ENCODE measurements at regions not wholly inside any gene's neighbourhood (a gene's known extent, or its start where the extent isn't known, plus 50 kb on each side); places are given as distances from the start of the nearest gene placed in this dataset.

- H3F3A ChIP-seq (ENCODE audit: insufficient read depth, low read length): no peaks in the 10 kb centered on the region
- H3K9ac ChIP-seq (ENCODE audit: low read length): no peak overlapping the region
- H2AFZ ChIP-seq (ENCODE audit: low read length): no peak overlapping the region
- peaks cover 92% of the 10 kb centered on the region for H3K27me3 ChIP-seq (replicated peaks; ENCODE audit: insufficient read depth, low read length)
- no peaks in the 10 kb centered on the region for H3K79me2 ChIP-seq (ENCODE audit: low read length)
- H3K27ac ChIP-seq (ENCODE audit: low read length): no peak overlapping the region
- TF ChIP-seq CTCF (IDR thresholded peaks at IDR 0.05; ENCODE audit: low read length) (no peak), EZH2 (optimal IDR thresholded peaks at IDR 0.05; ENCODE audit: low read depth, low read length) (no peak), EZH2phosphoT487 (IDR thresholded peaks at IDR 0.05; ENCODE audit: low read length) (no peak)
- H3K9me3 ChIP-seq (replicated peaks; ENCODE audit: insufficient read depth, low read length): no peaks in the 10 kb centered on the region
- no peak for DNase-seq
- H3K4me1 ChIP-seq (ENCODE audit: low read length): no peaks in the 10 kb centered on the region
- H3K36me3 ChIP-seq (replicated peaks; ENCODE audit: insufficient read depth, low read length): no peaks in the 10 kb centered on the region
- no peak overlapping the region for H3K4me3 ChIP-seq (ENCODE audit: low read length)
- no peaks in the 10 kb centered on the region for H4K20me1 ChIP-seq (ENCODE audit: insufficient read depth, low read length)
- H3K4me2 ChIP-seq (ENCODE audit: low read depth, low read length): no peak overlapping the region
- no peaks in the 10 kb centered on the region for H3K9me2 ChIP-seq (replicated peaks; ENCODE audit: insufficient read depth, low read length)
Observed at GRCh38 chr20:50320901-50321796, 130.5 kb downstream of the CEBPB start.

GRCh38 chr20:50321797-50322480 lies 131.3 kb downstream of the CEBPB start:
- Histone ChIP-seq H3K36me3 (replicated peaks; ENCODE audit: insufficient read depth, low read length) (no peaks in the 10 kb centered on the region), H4K20me1 (ENCODE audit: insufficient read depth, low read length) (no peaks in the 10 kb centered on the region), H3K9me3 (replicated peaks; ENCODE audit: insufficient read depth, low read length) (no peaks in the 10 kb centered on the region), H2AFZ (ENCODE audit: low read length) (no peak overlapping the region), H3K27me3 (replicated peaks; ENCODE audit: insufficient read depth, low read length) (peaks cover 90% of the 10 kb centered on the region), H3K79me2 (ENCODE audit: low read length) (no peaks in the 10 kb centered on the region), H3K4me2 (ENCODE audit: low read depth, low read length) (no peak overlapping the region), H3K9me2 (replicated peaks; ENCODE audit: insufficient read depth, low read length) (no peaks in the 10 kb centered on the region), H3K9ac (ENCODE audit: low read length) (no peak overlapping the region), H3F3A (ENCODE audit: insufficient read depth, low read length) (no peaks in the 10 kb centered on the region), H3K4me3 (ENCODE audit: low read length) (no peak overlapping the region), H3K4me1 (ENCODE audit: low read length) (no peaks in the 10 kb centered on the region), H3K27ac (ENCODE audit: low read length) (no peak overlapping the region)
- no peak for TF ChIP-seq CTCF (IDR thresholded peaks at IDR 0.05; ENCODE audit: low read length)
- TF ChIP-seq EZH2phosphoT487 (IDR thresholded peaks at IDR 0.05; ENCODE audit: low read length): no peak
- no peak for TF ChIP-seq EZH2 (optimal IDR thresholded peaks at IDR 0.05; ENCODE audit: low read depth, low read length)
- DNase-seq: no peak

GRCh38 chr20:50322703-50323131 lies 132.1 kb downstream of the CEBPB start:
- Histone ChIP-seq H3K4me3 (ENCODE audit: low read length) (no peak overlapping the region), H3F3A (ENCODE audit: insufficient read depth, low read length) (no peaks in the 10 kb centered on the region), H3K9me2 (replicated peaks; ENCODE audit: insufficient read depth, low read length) (no peaks in the 10 kb centered on the region), H3K79me2 (ENCODE audit: low read length) (no peaks in the 10 kb centered on the region), H3K4me2 (ENCODE audit: low read depth, low read length) (no peak overlapping the region), H3K9me3 (replicated peaks; ENCODE audit: insufficient read depth, low read length) (no peaks in the 10 kb centered on the region), H3K9ac (ENCODE audit: low read length) (no peak overlapping the region), H4K20me1 (ENCODE audit: insufficient read depth, low read length) (no peaks in the 10 kb centered on the region), H3K36me3 (replicated peaks; ENCODE audit: insufficient read depth, low read length) (no peaks in the 10 kb centered on the region), H2AFZ (ENCODE audit: low read length) (no peak overlapping the region), H3K27me3 (replicated peaks; ENCODE audit: insufficient read depth, low read length) (peaks cover 83% of the 10 kb centered on the region), H3K27ac (ENCODE audit: low read length) (no peak overlapping the region), H3K4me1 (ENCODE audit: low read length) (no peaks in the 10 kb centered on the region)
- no peak for TF ChIP-seq CTCF (IDR thresholded peaks at IDR 0.05; ENCODE audit: low read length)
- no peak for TF ChIP-seq EZH2 (optimal IDR thresholded peaks at IDR 0.05; ENCODE audit: low read depth, low read length)
- TF ChIP-seq EZH2phosphoT487 (IDR thresholded peaks at IDR 0.05; ENCODE audit: low read length): no peak
- DNase-seq: no peak
